K562 (cell line): ENCODE measurements at regions not wholly inside any gene's neighbourhood (a gene's known extent, or its start where the extent isn't known, plus 50 kb on each side); places are given as distances from the start of the nearest gene placed in this dataset.

Experiments used
- ATAC-seq: fragments of 200-7000 bp; cut with Tn5 transposase; 3 replicates; pipeline ENCODE4 v1.9.1; 2020; ENCODE audit warnings: moderate library complexity
- BruUV-seq: library from RNA; stranded (reverse); fragments of 400-500 nt; replicated peaks from 2 replicates; lab custom pipeline; 2021; lab: Mats Ljungman, UMichigan
- CTCF ChIA-PET: fragments of 300-600 bp; formaldehyde crosslinking; extraction: SDS; loops from one replicate; lab custom pipeline; 2021; ENCODE audit warnings: low intra/inter-chr PET ratio; lab: Yijun Ruan, JAX
- POLR2A ChIA-PET: fragments of 300-600, 350-650 bp; sonication (Branson Sonifier 250); formaldehyde crosslinking; extraction: SDS; loops from one replicate; lab custom pipeline; 2021; ENCODE audit warnings: antibody characterized with exemption, inconsistent platforms; lab: Yijun Ruan, JAX
- DNase-seq, 4 experiments: peaks; one replicate each; pipeline versions ENCODE4 v3.0.0 to v3.0.0-alpha.2; 2011 to 2018; ENCODE audit warnings: low spot score in 3 of 4, mixed read lengths in 3 of 4; ENCODE audit errors: extremely low read depth in 1 of 4
- FAIRE-seq: peaks from 2 replicates; lab custom pipeline; 2011; peaks lifted over from hg19 to GRCh38; lab: Jason Lieb, UNC
- H2AFZ ChIP-seq: 2 replicates; pipeline ENCODE4 v1.6.0; 2011; ENCODE audit warnings: low read depth, low read length, control low read depth, inconsistent platforms
- H3K27ac ChIP-seq: fragments of 200-600 bp; 3 replicates; pipeline ENCODE4 v1.8.0; 2011; ENCODE audit warnings: low read depth, mild to moderate bottlenecking, control low read depth, inconsistent platforms, low read length, moderate library complexity, mixed read lengths; ENCODE audit errors: extremely low read depth
- H3K27me3 ChIP-seq, 2 experiments: fragments of 300-600 bp in 1 of 2; 2 replicates in 1 of 2; 3 replicates in 1 of 2; pipeline versions ENCODE4 v1.6.0 to v1.8.0; 2011; ENCODE audit warnings: inconsistent platforms in 2 of 2, low read length in 2 of 2, mild to moderate bottlenecking in 1 of 2, mixed read lengths in 1 of 2, moderate library complexity in 1 of 2; ENCODE audit not compliant: control insufficient read depth in 2 of 2, insufficient read depth in 2 of 2
- H3K36me3 ChIP-seq: fragments of 300-600 bp; 3 replicates; pipeline ENCODE4 v1.8.0; 2011; ENCODE audit warnings: mild to moderate bottlenecking, low read length, inconsistent platforms; ENCODE audit not compliant: control insufficient read depth, insufficient read depth
- H3K4me1 ChIP-seq, 2 experiments: fragments of 200-600 bp in 1 of 2; replicated peaks in 1 of 2; 2 replicates in 1 of 2; 3 replicates in 1 of 2; pipeline versions ENCODE4 v1.5.1 to v1.8.0; 2011; ENCODE audit warnings: inconsistent platforms in 2 of 2, low read length in 2 of 2, mild to moderate bottlenecking in 1 of 2, mixed read lengths in 1 of 2, moderate library complexity in 1 of 2; ENCODE audit not compliant: control insufficient read depth in 2 of 2, insufficient read depth in 2 of 2
- H3K4me2 ChIP-seq: 2 replicates; pipeline ENCODE4 v1.6.1; 2011; ENCODE audit warnings: low read length, control low read depth, inconsistent platforms, mixed read lengths; ENCODE audit not compliant: insufficient read depth
- H3K4me3 ChIP-seq: fragments of 200-600 bp; sonication (generic), shearing (Covaris generic); 2 replicates; pipeline ENCODE4 v1.5.1; 2016; ENCODE audit warnings: control low read depth, inconsistent platforms
- H3K79me2 ChIP-seq: fragments of 200-600 bp; 3 replicates; pipeline ENCODE4 v1.8.0; 2011; ENCODE audit warnings: low read length, inconsistent platforms; ENCODE audit not compliant: control insufficient read depth, insufficient read depth
- H3K9ac ChIP-seq, 2 experiments: 2 replicates each; pipeline versions ENCODE4 v1.6.0 to v1.6.1; 2011; ENCODE audit warnings: low read depth in 2 of 2, low read length in 2 of 2, control low read depth in 1 of 2, inconsistent platforms in 1 of 2, mild to moderate bottlenecking in 1 of 2, mixed read lengths in 1 of 2; ENCODE audit not compliant: insufficient read depth in 1 of 2
- H3K9me1 ChIP-seq: one replicate; pipeline ENCODE4 v1.6.0; 2011; ENCODE audit warnings: inconsistent platforms, mild to moderate bottlenecking, low read length, moderate library complexity; ENCODE audit not compliant: control insufficient read depth, insufficient read depth
- H3K9me3 ChIP-seq: replicated peaks from 2 replicates; pipeline ENCODE4 v1.5.1; 2011; ENCODE audit warnings: low read depth, low read length, inconsistent platforms; ENCODE audit not compliant: control insufficient read depth, insufficient read depth
- H4K20me1 ChIP-seq: replicated peaks from 2 replicates; pipeline ENCODE4 v1.6.1; 2011; ENCODE audit warnings: low read length, inconsistent platforms, mixed read lengths; ENCODE audit not compliant: control insufficient read depth, insufficient read depth
- ETS1 ChIP-seq: conservative IDR thresholded peaks from 2 replicates; pipeline ENCODE4 v1.6.1; 2011; ENCODE audit warnings: low read depth, mild to moderate bottlenecking, low read length; ENCODE audit not compliant: control insufficient read depth
- IRF2 ChIP-seq: sonication (generic); formaldehyde crosslinking; IDR thresholded peaks from 2 replicates; pipeline ENCODE4 v1.8.1; 2022; ENCODE audit warnings: mild to moderate bottlenecking, missing genetic modification reagents
- IRF9 ChIP-seq: fragments of 450-650 bp; IDR thresholded peaks from 2 replicates; pipeline ENCODE4 v1.6.1; 2016; ENCODE audit warnings: missing biosample characterization, missing genetic modification characterization
- NR4A1 ChIP-seq, 2 experiments: fragments of 250-450 bp in 1 of 2; fragments of 450-650 bp in 1 of 2; sonication (Bioruptor Pico) in 1 of 2; IDR thresholded peaks; 2 replicates each; pipeline versions ENCODE4 v1.4.0 to v1.6.1; 2016 to 2020; ENCODE audit warnings: mild to moderate bottlenecking in 2 of 2, missing compliant biosample characterization in 1 of 2, missing genetic modification characterization in 1 of 2, moderate library complexity in 1 of 2
- RBM15 ChIP-seq: fragments of 200-400 bp; formaldehyde crosslinking; IDR thresholded peaks from 2 replicates; pipeline ENCODE4 v1.6.1; 2018; ENCODE audit warnings: mild to moderate bottlenecking, low read length, moderate library complexity; ENCODE audit not compliant: insufficient read depth
- TEAD4 ChIP-seq, 2 experiments: sonication (generic) in 1 of 2; formaldehyde crosslinking in 1 of 2; IDR thresholded peaks; 2 replicates each; pipeline versions ENCODE4 v1.6.1 to v1.8.0; 2012 to 2022; ENCODE audit warnings: borderline replicate concordance in 1 of 2, inconsistent platforms in 1 of 2, low read length in 1 of 2, mild to moderate bottlenecking in 1 of 2, missing genetic modification reagents in 1 of 2
- THRB ChIP-seq: fragments of 450-650 bp; formaldehyde crosslinking; conservative IDR thresholded peaks from 2 replicates; pipeline ENCODE4 v1.4.0; 2022; ENCODE audit warnings: mild to moderate bottlenecking, missing genetic modification characterization
- TSHZ1 ChIP-seq: fragments of 250-450 bp; sonication (Bioruptor Pico); IDR thresholded peaks from 2 replicates; pipeline ENCODE4 v1.4.0; 2020; ENCODE audit warnings: mild to moderate bottlenecking, moderate library complexity
- ZNF124 ChIP-seq: sonication (generic); formaldehyde crosslinking; IDR thresholded peaks from 2 replicates; pipeline ENCODE4 v1.8.1; 2022; ENCODE audit warnings: missing genetic modification reagents
- ZNF347 ChIP-seq: fragments of 450-650 bp; formaldehyde crosslinking; IDR thresholded peaks from 2 replicates; pipeline ENCODE4 v1.4.0; 2020; ENCODE audit warnings: low read depth, mild to moderate bottlenecking, moderate library complexity
- ZNF398 ChIP-seq: fragments of 250-450 bp; sonication (Bioruptor Pico); IDR thresholded peaks from 2 replicates; pipeline ENCODE4 v1.8.0; 2021; ENCODE audit warnings: moderate library complexity, mild to moderate bottlenecking, inconsistent platforms
- WGBS: fragments of 100-300 bp; shearing (Covaris generic); methylation state at CpG from one replicate; pipeline ENCODE4 v1.1.6; 2016; ENCODE audit warnings: low coverage, mixed read lengths; ENCODE audit not compliant: insufficient coverage; ENCODE audit errors: missing lambda C conversion rate; 5-methylcytosine and 5-hydroxymethylcytosine counted together
- in situ Hi-C: fragments of 300-500 bp; cut with MboI; formaldehyde crosslinking; loops from 4 replicates; pipeline ENCODE4 v1.15.0; 2018; ENCODE audit warnings: inconsistent platforms, mixed read lengths
- intact Hi-C: fragments of 100-400 bp; cut with micrococcal nuclease; formaldehyde crosslinking; loops from 2 replicates; pipeline ENCODE4 v1.14.2; 2022

GRCh38 chr5:167967494-167968177 is 323.8 kb upstream of the WWC1 start:
- Histone ChIP-seq H3K27me3 (no peaks in the 10 kb centered on the region), H3K4me3 (no peak overlapping the region), H3K27ac (no peak overlapping the region), H3K4me2 (no peak overlapping the region), H3K36me3 (no peaks in the 10 kb centered on the region), H3K9me1 (no peaks in the 10 kb centered on the region), H3K9ac (no peak overlapping the region), H2AFZ (no peak overlapping the region), H4K20me1 (no peaks in the 10 kb centered on the region), H3K9me3 (no peaks in the 10 kb centered on the region), H3K4me1 (no peaks in the 10 kb centered on the region), H3K79me2 (no peaks in the 10 kb centered on the region)
- intact Hi-C loops, result no loop called here
- FAIRE-seq (no peak), DNase-seq (no peak), ATAC-seq (no peak)
- WGBS, result 1% methylated on average over 7 of the region's 7 CpGs
- in situ Hi-C loops, result no loop called here
- POLR2A ChIA-PET, result no interaction called here
- CTCF ChIA-PET, result no interaction called here
- BruUV-seq, result no TSS peak
- TF ChIP-seq ZNF398 (no peak), ZNF347 (no peak), ETS1 (no peak), NR4A1 (CRISPR knock-in tag; IDR thresholded peaks at IDR 0.05) (no peak), NR4A1 (tag; IDR thresholded peaks at IDR 0.05) (no peak), IRF2 (CRISPR knock-in tag) (no peak), RBM15 (no peak), ZNF124 (CRISPR knock-in tag) (no peak), TEAD4 (IDR thresholded peaks at IDR 0.05; ENCODE audit: low read length) (no peak), TEAD4 (CRISPR knock-in tag; IDR thresholded peaks at IDR 0.05; ENCODE audit: borderline replicate concordance) (no peak), THRB (no peak), IRF9 (tag) (no peak), TSHZ1 (CRISPR knock-in tag) (no peak)
